ENCODE measurements at regions not wholly inside any gene's neighbourhood (a gene's known extent, or its start where the extent isn't known, plus 50 kb on each side); places are given as distances from the start of the nearest gene placed in this dataset.
"Not testable (repeated sequence)": the region's sequence is repeated elsewhere in the genome, so short reads cannot be mapped to it uniquely, and the experiment has no call there.

DNA sequence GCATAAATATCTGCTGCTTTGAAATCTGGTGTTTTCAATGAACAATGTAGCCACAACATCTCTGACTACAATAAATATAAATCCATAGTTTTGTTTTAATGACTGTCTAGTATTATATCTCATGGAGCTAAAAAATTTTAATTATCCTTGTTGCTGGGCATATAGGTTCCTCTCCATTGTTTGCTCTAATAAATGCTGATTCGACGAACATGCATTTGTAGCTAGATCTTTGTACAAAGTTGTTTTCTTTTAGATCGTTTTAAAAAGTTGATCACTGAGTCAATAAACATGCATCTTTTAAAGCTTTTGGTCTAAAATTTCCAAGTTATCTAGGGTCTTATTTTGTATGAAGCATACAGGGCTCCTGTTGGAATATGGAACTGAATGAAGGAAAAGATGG is 130.5 kb upstream of the GPR101 start:
- Histone ChIP-seq H3K27me3 (peaks cover 0 to 6% (median 0%) of the 10 kb centered on the region in 9 donors), H3K9me3 (no peaks in the 10 kb centered on the region), H3K27ac (no peak overlapping the region), H3K36me3 (no peaks in the 10 kb centered on the region), H3K4me3 (no peak overlapping the region), H3K4me1 (no peaks in the 10 kb centered on the region)
- TF ChIP-seq, protein P1, sequence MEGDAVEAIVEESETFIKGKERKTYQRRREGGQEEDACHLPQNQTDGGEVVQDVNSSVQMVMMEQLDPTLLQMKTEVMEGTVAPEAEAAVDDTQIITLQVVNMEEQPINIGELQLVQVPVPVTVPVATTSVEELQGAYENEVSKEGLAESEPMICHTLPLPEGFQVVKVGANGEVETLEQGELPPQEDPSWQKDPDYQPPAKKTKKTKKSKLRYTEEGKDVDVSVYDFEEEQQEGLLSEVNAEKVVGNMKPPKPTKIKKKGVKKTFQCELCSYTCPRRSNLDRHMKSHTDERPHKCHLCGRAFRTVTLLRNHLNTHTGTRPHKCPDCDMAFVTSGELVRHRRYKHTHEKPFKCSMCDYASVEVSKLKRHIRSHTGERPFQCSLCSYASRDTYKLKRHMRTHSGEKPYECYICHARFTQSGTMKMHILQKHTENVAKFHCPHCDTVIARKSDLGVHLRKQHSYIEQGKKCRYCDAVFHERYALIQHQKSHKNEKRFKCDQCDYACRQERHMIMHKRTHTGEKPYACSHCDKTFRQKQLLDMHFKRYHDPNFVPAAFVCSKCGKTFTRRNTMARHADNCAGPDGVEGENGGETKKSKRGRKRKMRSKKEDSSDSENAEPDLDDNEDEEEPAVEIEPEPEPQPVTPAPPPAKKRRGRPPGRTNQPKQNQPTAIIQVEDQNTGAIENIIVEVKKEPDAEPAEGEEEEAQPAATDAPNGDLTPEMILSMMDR (IDR thresholded peaks at IDR 0.05): no peak
- TF ChIP-seq POLR2A (IDR thresholded peaks at IDR 0.05): no peak
- WGBS, 4 donors: 58 to 92% (median 88%) methylated on average over 3 of the region's 3 CpGs
- no peak for DNase-seq
- intact Hi-C loops (cut with DNase I): no loop called here
- no peak for ATAC-seq

DNA sequence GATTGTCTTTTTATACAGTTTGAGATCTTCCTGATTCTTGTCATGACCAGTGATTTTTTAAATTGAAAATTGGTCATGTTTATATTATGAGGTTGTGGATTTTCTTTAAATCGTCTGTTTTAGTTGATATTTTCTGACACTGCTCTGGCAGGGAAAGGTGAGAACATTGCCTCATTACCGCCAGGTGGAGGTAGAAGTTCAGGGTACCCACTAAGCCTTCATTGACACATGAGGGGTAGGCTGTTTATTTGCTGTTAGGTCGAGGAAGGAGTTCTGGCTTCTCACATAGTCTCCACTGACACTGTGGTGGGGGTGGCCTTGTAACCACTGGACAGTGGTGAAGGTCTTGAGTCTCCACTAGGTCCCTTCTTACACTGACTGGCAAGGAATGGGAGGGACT is 117.6 kb upstream of the GPR101 start:
- Histone ChIP-seq H3K27ac (no peak overlapping the region), H3K9me3 (no peaks in the 10 kb centered on the region), H3K27me3 (peaks cover 0 to 13% (median 0%) of the 10 kb centered on the region in 9 donors), H3K4me1 (no peaks in the 10 kb centered on the region), H3K4me3 (no peak overlapping the region), H3K36me3 (no peaks in the 10 kb centered on the region)
- TF ChIP-seq POLR2A (IDR thresholded peaks at IDR 0.05): no peak
- TF ChIP-seq, protein P1 (IDR thresholded peaks at IDR 0.05): no peak
- intact Hi-C loops (cut with DNase I): no loop called here
- ATAC-seq: no peak
- no peak for DNase-seq
- 20 to 42% (median 29%) methylated on average over 3 of the region's 3 CpGs for WGBS, 4 donors

DNA sequence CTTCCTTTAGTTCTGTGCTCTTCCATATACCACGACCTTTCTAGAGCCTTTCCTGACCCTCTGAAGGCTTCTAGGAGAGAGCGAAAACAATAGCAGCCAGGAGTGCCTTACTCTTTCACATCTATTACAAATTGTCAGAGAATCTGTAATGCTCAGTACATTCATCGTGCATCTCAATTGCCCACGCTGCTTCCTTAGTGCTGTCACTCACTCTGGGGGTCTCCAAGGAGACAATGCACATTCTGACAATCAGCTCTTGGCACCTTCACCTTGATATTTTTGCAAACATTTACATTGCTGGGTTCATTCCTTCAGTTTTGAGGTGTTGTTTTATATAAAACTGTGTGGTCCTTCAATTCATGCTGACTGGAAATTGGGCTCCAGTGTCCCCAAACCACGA is 110.1 kb upstream of the GPR101 start:
- intact Hi-C loops (cut with DNase I): no loop called here
- no peak overlapping the region for H3K27ac ChIP-seq
- H3K36me3 ChIP-seq: no peaks in the 10 kb centered on the region
- DNase-seq (no peak), ATAC-seq (no peak)
- WGBS, 4 donors: 57 to 79% (median 69%) methylated on average over 5 of the region's 5 CpGs
- TF ChIP-seq, protein P1 (IDR thresholded peaks at IDR 0.05): no peak
- no peak for TF ChIP-seq POLR2A (IDR thresholded peaks at IDR 0.05)
- no peak overlapping the region for H3K4me3 ChIP-seq
- no peaks in the 10 kb centered on the region for H3K4me1 ChIP-seq
- peaks cover 0 to 5% (median 0%) of the 10 kb centered on the region in 12 donors for H3K9me3 ChIP-seq
- H3K27me3 ChIP-seq: peaks cover 0 to 6% (median 0%) of the 10 kb centered on the region in 9 donors

DNA sequence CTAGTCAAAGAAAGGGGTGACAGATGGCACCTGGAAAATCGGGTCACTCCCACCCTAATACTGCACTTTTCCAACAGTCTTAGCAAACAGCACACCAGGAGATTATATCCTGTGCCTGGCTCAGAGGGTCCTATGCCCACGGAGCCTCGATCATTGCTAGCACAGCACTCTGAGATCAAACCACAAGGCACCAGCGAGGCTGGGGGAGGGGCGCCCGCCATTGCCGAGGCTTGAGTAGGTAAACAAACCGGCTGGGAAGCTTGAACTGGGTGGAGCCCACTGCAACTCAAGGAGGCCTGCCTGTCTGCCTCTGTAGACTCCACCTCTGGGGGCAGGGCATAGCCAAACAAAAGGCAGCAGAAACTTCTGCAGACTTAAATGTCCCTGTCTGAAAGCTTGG is 88.9 kb upstream of the GPR101 start:
- H3K4me3 ChIP-seq; H3K4me1 ChIP-seq; ATAC-seq; H3K36me3 ChIP-seq; intact Hi-C loops (cut with DNase I); H3K27ac ChIP-seq; DNase-seq: not testable (repeated sequence)
- peaks cover 0 to 12% (median 0%) of the 10 kb centered on the region in 12 donors for H3K9me3 ChIP-seq
- WGBS, 4 donors: 86 to 96% (median 90%) methylated on average over 7 to 8 of the region's 8 CpGs
- H3K27me3 ChIP-seq: peaks cover 0 to 11% (median 0%) of the 10 kb centered on the region in 9 donors

DNA sequence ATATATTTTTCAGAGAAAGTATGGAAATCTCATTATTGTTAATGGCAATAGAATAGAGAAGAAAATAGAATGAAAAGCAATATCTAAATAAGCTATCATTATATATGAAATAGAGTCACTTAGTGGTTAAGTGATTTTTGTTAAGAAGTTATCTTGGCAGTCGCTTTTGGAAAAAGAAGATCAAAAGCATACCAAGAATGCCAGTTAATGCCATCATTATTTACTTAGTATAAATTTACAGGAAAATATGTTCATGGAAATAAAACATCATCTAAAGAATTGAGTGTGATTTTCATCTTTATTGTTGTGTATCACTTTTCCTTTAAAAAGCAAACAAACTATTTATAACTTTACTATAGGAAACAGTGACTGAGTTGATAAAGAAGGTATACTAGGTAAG is 85.3 kb upstream of the GPR101 start:
- peaks cover 0 to 15% (median 0%) of the 10 kb centered on the region in 9 donors for H3K27me3 ChIP-seq
- H3K9me3 ChIP-seq: peaks cover 0 to 12% (median 0%) of the 10 kb centered on the region in 12 donors
- no peak overlapping the region for H3K4me3 ChIP-seq
- no peaks in the 10 kb centered on the region for H3K4me1 ChIP-seq
- no peak overlapping the region for H3K27ac ChIP-seq
- ATAC-seq (no peak), DNase-seq (no peak)
- intact Hi-C loops (cut with DNase I): no loop called here
- no peaks in the 10 kb centered on the region for H3K36me3 ChIP-seq
- WGBS, 4 donors: 22 to 63% (median 38%) methylated on average over 1 of the region's 1 CpG
- TF ChIP-seq POLR2A (IDR thresholded peaks at IDR 0.05): no peak
- TF ChIP-seq, protein P1 (IDR thresholded peaks at IDR 0.05): no peak

Data from heart left ventricle (tissue), 16 donors.